Heart right ventricle (tissue), 16 donors: ENCODE measurements at regions not wholly inside any gene's neighbourhood (a gene's known extent, or its start where the extent isn't known, plus 50 kb on each side); places are given as distances from the start of the nearest gene placed in this dataset.

Source experiments
- ATAC-seq, 8 donors: fragments of 200-7000 bp; cut with Tn5 transposase; one replicate each; pipeline ENCODE4 v1.9.1; 2020; ENCODE audit warnings: mild to moderate bottlenecking in 8 of 8, moderate library complexity in 8 of 8, moderate number of reproducible peaks in 1 of 8
- DNase-seq, 2 donors: peaks; one replicate each; pipeline ENCODE4 v3.0.0-alpha.2; 2020
- H3K27ac ChIP-seq, 10 donors: fragments of 200-600 bp; sonication (generic) in 2 of 10; one replicate each; pipeline versions ENCODE4 v1.5.0 to v1.8.0; 2020 to 2022; ENCODE audit warnings: mild to moderate bottlenecking in 3 of 10
- H3K27me3 ChIP-seq, 7 donors: fragments of 200-600 bp; one replicate each; pipeline ENCODE4 v1.8.0; 2021 to 2022; ENCODE audit warnings: mild to moderate bottlenecking in 2 of 7
- H3K36me3 ChIP-seq, 9 donors: fragments of 200-600 bp; sonication (generic) in 1 of 9; one replicate each; pipeline versions ENCODE4 v1.5.0 to v1.8.0; 2020 to 2022; ENCODE audit warnings: mild to moderate bottlenecking in 2 of 9
- H3K4me1 ChIP-seq, 9 donors: fragments of 200-600 bp; sonication (generic) in 1 of 9; one replicate each; pipeline versions ENCODE4 v1.5.0 to v1.8.0; 2020 to 2022; ENCODE audit warnings: mild to moderate bottlenecking in 4 of 9
- H3K4me3 ChIP-seq, 10 donors: fragments of 200-600 bp; sonication (generic) in 2 of 10; one replicate each; pipeline versions ENCODE4 v1.5.0 to v1.8.0; 2020 to 2022; ENCODE audit warnings: mild to moderate bottlenecking in 7 of 10, moderate library complexity in 2 of 10
- H3K9me3 ChIP-seq, 11 donors: fragments of 200-600 bp in 10 of 11; sonication (generic) in 2 of 11; one replicate each; pipeline versions ENCODE4 v1.5.0 to v1.8.0; 2013 to 2022; ENCODE audit warnings: mild to moderate bottlenecking in 2 of 11, control low read depth in 1 of 11, moderate library complexity in 1 of 11
- CTCF ChIP-seq, 9 donors: fragments of 200-600 bp; sonication (generic) in 2 of 9; IDR thresholded peaks; one replicate each; pipeline versions ENCODE4 v1.5.0 to v1.8.0; 2021 to 2022; ENCODE audit warnings: antibody characterized with exemption in 9 of 9, mild to moderate bottlenecking in 5 of 9, moderate library complexity in 1 of 9
- WGBS, 2 donors: extraction: QIAGEN DNeasy Blood & Tissue Kit; methylation state at CpG; one replicate each; pipeline ENCODE4 v1.1.7; 2013; ENCODE audit warnings: inconsistent platforms in 1 of 2; 5-methylcytosine and 5-hydroxymethylcytosine counted together
- intact Hi-C, 10 donors: fragments of 100-400 bp; cut with DNase I; formaldehyde crosslinking; loops; one replicate each; pipeline versions ENCODE4 v1.11.1 to v1.14.2; 2022
- donor health status: Arrhythmogenic right ventricular cardiomyopathy.
- donor health status: ischemic (EF 13 %, LVEDD 7.1; RV severe dilation, severe dysfunction).
- donor health status: healthy with polysubstance abuse.
- donor health status: DM: no; HTN: yes; CAD: no.
- donor health status: DM: no; HTN: no; CAD: no.
- donor health status: ischemic (EF 25% LVEDD 6.9; RV normal size, moderate dysfunction).
- donor health status: ischemic (EF 25% LVEDD 5.7; RV mildly dilated, moderate dysfunction).
- donor health status: healthy.
- donor health status: DM: yes; HTN: yes; CAD: no.
- donor health status: Ischemic cardiomyopathy.
- donor health status: ischemic (EF 35%, LVEDD 5.7; RV mildly dilated, moderate dysfunction).
- donor health status: nonischemic (EF 11% LVEDD 7.7; RV severe dilation, severe dysfunction).
- donor health status: DM: yes; HTN: yes; CAD: no.
- donor health status: PGD.
- donor health status: ischemic (EF 29% LVEDD 5.4; RV normal size, mild dysfunction).
- donor health status: nonischemic (EF 23%, LVEDD 6.1; RV moderate dilation, normal function).

GRCh38 chr12:67496581-67496980 lies 152.0 kb upstream of the DYRK2 start:
- WGBS, 2 donors = 80 to 93% methylated on average over 2 of the region's 2 CpGs
- Histone ChIP-seq H3K27ac (no peak overlapping the region), H3K9me3 (peaks cover 0 to 13% (median 0%) of the 10 kb centered on the region in 11 donors), H3K4me3 (no peak overlapping the region), H3K4me1 (no peaks in the 10 kb centered on the region), H3K36me3 (no peaks in the 10 kb centered on the region), H3K27me3 (no peaks in the 10 kb centered on the region)
- intact Hi-C loops = no loop called here
- no peak for ATAC-seq
- TF ChIP-seq CTCF (IDR thresholded peaks at IDR 0.05) = no peak
- DNase-seq = no peak

DNA sequence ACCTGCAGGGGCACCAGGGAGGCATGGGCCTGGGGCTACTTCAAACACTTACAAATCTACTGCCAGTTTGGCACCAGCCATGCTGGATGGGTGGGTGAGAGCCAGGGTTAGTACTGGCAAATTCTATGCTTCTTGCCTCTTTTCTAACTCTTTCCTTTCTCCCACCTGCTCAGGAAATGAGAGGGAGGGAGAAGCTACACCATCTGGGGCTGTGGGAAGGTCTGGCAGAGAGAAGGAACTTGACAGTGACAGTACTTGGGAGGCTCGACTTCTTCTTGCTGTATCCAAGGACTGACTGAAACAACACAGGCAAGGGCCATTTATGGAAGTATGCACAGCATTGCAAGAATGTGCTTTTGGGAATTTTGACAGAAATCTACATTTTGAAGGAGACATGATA lies 149.6 kb upstream of the DYRK2 start:
- intact Hi-C loops = no loop called here
- no peak overlapping the region for H3K4me3 ChIP-seq
- H3K36me3 ChIP-seq = no peaks in the 10 kb centered on the region
- ATAC-seq (no peak), DNase-seq (no peak)
- H3K4me1 ChIP-seq = no peaks in the 10 kb centered on the region
- WGBS, 2 donors = 42 to 50% methylated on average over 1 of the region's 1 CpG
- no peaks in the 10 kb centered on the region for H3K27me3 ChIP-seq
- H3K9me3 ChIP-seq = peaks cover 0 to 4% (median 0%) of the 10 kb centered on the region in 11 donors
- H3K27ac ChIP-seq = no peak overlapping the region
- TF ChIP-seq CTCF (IDR thresholded peaks at IDR 0.05) = no peak

- Histone ChIP-seq H3K4me3 (no peak overlapping the region), H3K4me1 (no peaks in the 10 kb centered on the region), H3K9me3 (no peaks in the 10 kb centered on the region), H3K36me3 (no peaks in the 10 kb centered on the region), H3K27ac (no peak overlapping the region), H3K27me3 (no peaks in the 10 kb centered on the region)
- no peak for TF ChIP-seq CTCF (IDR thresholded peaks at IDR 0.05)
- intact Hi-C loops = no loop called here
- DNase-seq = no peak
- no peak for ATAC-seq
- WGBS, 2 donors = 62 to 65% methylated on average over 2 of the region's 2 CpGs
Observed at GRCh38 chr12:67501362-67501761, 147.2 kb upstream of the DYRK2 start.

GRCh38 chr12:67504026-67504425 lies 144.5 kb upstream of the DYRK2 start:
- Histone ChIP-seq H3K4me3 (no peak overlapping the region), H3K27me3 (no peaks in the 10 kb centered on the region)
- TF ChIP-seq CTCF (IDR thresholded peaks at IDR 0.05) = no peak

GRCh38 chr12:67506739-67507138 lies 141.8 kb upstream of the DYRK2 start:
- DNase-seq = no peak
- 53 to 69% methylated on average over 3 of the region's 3 CpGs for WGBS, 2 donors
- intact Hi-C loops = no loop called here
- no peak overlapping the region for H3K4me3 ChIP-seq
- no peaks in the 10 kb centered on the region for H3K4me1 ChIP-seq
- TF ChIP-seq CTCF (IDR thresholded peaks at IDR 0.05) = no peak
- no peaks in the 10 kb centered on the region for H3K9me3 ChIP-seq
- no peaks in the 10 kb centered on the region for H3K36me3 ChIP-seq
- no peak for ATAC-seq
- no peaks in the 10 kb centered on the region for H3K27me3 ChIP-seq
- no peak overlapping the region for H3K27ac ChIP-seq

More at GRCh38 chr12:67504026-67504425, 144.5 kb upstream of the DYRK2 start:
- no peak for DNase-seq
- intact Hi-C loops = no loop called here
- Histone ChIP-seq H3K36me3 (no peaks in the 10 kb centered on the region), H3K27ac (no peak overlapping the region), H3K9me3 (no peaks in the 10 kb centered on the region), H3K4me1 (no peaks in the 10 kb centered on the region)
- no peak for ATAC-seq
- WGBS, 2 donors = 73 to 85% methylated on average over 1 of the region's 1 CpG
